Upper lobe of left lung (tissue), 4 donors: ENCODE measurements at regions not wholly inside any gene's neighbourhood (a gene's known extent, or its start where the extent isn't known, plus 50 kb on each side); places are given as distances from the start of the nearest gene placed in this dataset.

ENCODE experiments used
- CTCF ChIP-seq, 6 experiments: fragments of 450-650 bp in 4 of 6; fragments of 200-600 bp in 2 of 6; sonication (generic) in 2 of 6; IDR thresholded peaks; one replicate each; pipeline ENCODE4 v1.5.1; 2016 to 2019; ENCODE audit warnings: antibody characterized with exemption in 6 of 6
- EP300 ChIP-seq, 4 donors: sonication (generic); formaldehyde crosslinking; IDR thresholded peaks; one replicate each; pipeline ENCODE4 v1.5.1; 2017; ENCODE audit warnings: antibody characterized with exemption in 4 of 4, control low read depth in 2 of 4
- POLR2A ChIP-seq, 4 donors: fragments of 450-650 bp; IDR thresholded peaks; one replicate each; pipeline ENCODE4 v1.5.1; 2016 to 2017; ENCODE audit warnings: antibody characterized with exemption in 4 of 4, mild to moderate bottlenecking in 2 of 4
- POLR2AphosphoS5 ChIP-seq, 2 donors: sonication (generic); formaldehyde crosslinking; IDR thresholded peaks; one replicate each; pipeline ENCODE4 v1.5.1; 2017; ENCODE audit warnings: antibody characterized with exemption in 2 of 2

GRCh38 chr1:67893126-67893495 lies 59.8 kb upstream of the GNG12 start:
- TF ChIP-seq POLR2A (IDR thresholded peaks at IDR 0.05) (no peak), POLR2AphosphoS5 (IDR thresholded peaks at IDR 0.05) (no peak), EP300 (IDR thresholded peaks at IDR 0.05) (no peak), CTCF (IDR thresholded peaks at IDR 0.05) (no peak)
